ENCODE measurements at regions not wholly inside any gene's neighbourhood (a gene's known extent, or its start where the extent isn't known, plus 50 kb on each side); places are given as distances from the start of the nearest gene placed in this dataset.
"Not testable (repeated sequence)": the region's sequence is repeated elsewhere in the genome, so short reads cannot be mapped to it uniquely, and the experiment has no call there.

DNA sequence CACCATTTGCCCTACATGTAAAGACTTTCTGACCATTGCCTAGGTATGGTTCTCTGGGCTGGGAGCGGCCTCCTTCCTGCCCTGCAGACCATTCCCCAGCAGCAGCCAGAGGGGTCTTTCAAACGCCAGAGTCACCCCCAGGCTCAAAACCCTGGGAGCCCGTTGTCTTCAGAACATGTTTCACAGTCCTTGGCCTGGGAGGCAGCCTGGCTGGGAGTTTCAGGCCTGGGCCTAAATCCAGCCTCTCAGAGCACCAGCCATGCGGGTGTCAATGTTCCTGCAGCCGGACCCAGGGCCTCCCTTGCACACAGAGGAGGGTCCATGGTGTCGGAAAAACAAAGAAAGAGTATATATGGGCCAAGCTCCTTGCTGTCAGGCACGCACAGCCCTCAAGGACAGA, 145.2 kb upstream of the FOXD4L5 start:
- Histone ChIP-seq H3K9me3 (no peaks in the 10 kb centered on the region), H3K4me1 (ENCODE audit: control insufficient read depth in 1 of 2, insufficient read depth in 2 of 2, low read depth in 1 of 2, low read length in 1 of 2) (no peaks in the 10 kb centered on the region), H2AFZ (ENCODE audit: low read depth) (no peak overlapping the region), H3K27ac (ENCODE audit: low read depth in 2 of 2, low read length in 1 of 2) (no peak overlapping the region), H3K79me2 (ENCODE audit: insufficient read depth) (no peaks in the 10 kb centered on the region), H3K27me3 (ENCODE audit: insufficient read depth) (no peaks in the 10 kb centered on the region), H4K20me1 (ENCODE audit: insufficient read depth) (no peaks in the 10 kb centered on the region), H3K9me2 (no peaks in the 10 kb centered on the region), H3K4me2 (no peak overlapping the region), H3K9ac (no peak overlapping the region), H3F3A (replicated peaks; ENCODE audit: insufficient read depth) (peaks cover 8% of the 10 kb centered on the region), H3K4me3 (ENCODE audit: low read depth in 2 of 2, low read length in 1 of 2) (no peak overlapping the region), H3K36me3 (replicated peaks in 1 of 2; ENCODE audit: control insufficient read depth in 1 of 2, insufficient read depth in 2 of 2, low read length in 1 of 2) (no peaks in the 10 kb centered on the region)
- CTCF ChIA-PET, result no interaction called here
- TF ChIP-seq NFIC (IDR thresholded peaks at IDR 0.05; ENCODE audit: borderline replicate concordance) (no peak), FOXM1 (IDR thresholded peaks at IDR 0.05; ENCODE audit: low read depth) (no peak), EZH2phosphoT487 (IDR thresholded peaks at IDR 0.05; ENCODE audit: borderline replicate concordance, low read depth) (no peak), SMC3 (IDR thresholded peaks at IDR 0.05; ENCODE audit: low read depth, low read length) (no peak), MEF2A (IDR thresholded peaks at IDR 0.05; ENCODE audit: borderline replicate concordance, low read depth) (no peak), CHD2 (IDR thresholded peaks at IDR 0.05; ENCODE audit: low read length, partially characterized antibody) (no peak), RAD21 (IDR thresholded peaks at IDR 0.05; ENCODE audit: low read length) (no peak), RXRA (IDR thresholded peaks at IDR 0.05; ENCODE audit: borderline replicate concordance, low read depth) (no peak), NRF1 (IDR thresholded peaks at IDR 0.05; ENCODE audit: low read depth, low read length) (no peak), GATA2 (CRISPR knock-in tag; IDR thresholded peaks at IDR 0.05) (no peak), GABPA (IDR thresholded peaks at IDR 0.05; ENCODE audit: low read depth) (no peak), TEAD4 (IDR thresholded peaks at IDR 0.05; ENCODE audit: borderline replicate concordance, insufficient read depth) (no peak), POLR2AphosphoS5 (IDR thresholded peaks at IDR 0.05; ENCODE audit: low read depth, low read length) (no peak), JUND (IDR thresholded peaks at IDR 0.05) (no peak), MXI1 (IDR thresholded peaks at IDR 0.05; ENCODE audit: low read depth, low read length) (no peak), RCOR1 (IDR thresholded peaks at IDR 0.05; ENCODE audit: low read length) (no peak)
- TF ChIP-seq, protein P1, sequence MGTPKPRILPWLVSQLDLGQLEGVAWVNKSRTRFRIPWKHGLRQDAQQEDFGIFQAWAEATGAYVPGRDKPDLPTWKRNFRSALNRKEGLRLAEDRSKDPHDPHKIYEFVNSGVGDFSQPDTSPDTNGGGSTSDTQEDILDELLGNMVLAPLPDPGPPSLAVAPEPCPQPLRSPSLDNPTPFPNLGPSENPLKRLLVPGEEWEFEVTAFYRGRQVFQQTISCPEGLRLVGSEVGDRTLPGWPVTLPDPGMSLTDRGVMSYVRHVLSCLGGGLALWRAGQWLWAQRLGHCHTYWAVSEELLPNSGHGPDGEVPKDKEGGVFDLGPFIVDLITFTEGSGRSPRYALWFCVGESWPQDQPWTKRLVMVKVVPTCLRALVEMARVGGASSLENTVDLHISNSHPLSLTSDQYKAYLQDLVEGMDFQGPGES (IDR thresholded peaks at IDR 0.05; ENCODE audit: low read depth, low read length), result no peak
- DNase-seq, result no peak
- POLR2A ChIA-PET, result no interaction called here
- 10% methylated on average over 6 of the region's 7 CpGs for WGBS (ENCODE audit: low lambda C conversion rate)

DNA sequence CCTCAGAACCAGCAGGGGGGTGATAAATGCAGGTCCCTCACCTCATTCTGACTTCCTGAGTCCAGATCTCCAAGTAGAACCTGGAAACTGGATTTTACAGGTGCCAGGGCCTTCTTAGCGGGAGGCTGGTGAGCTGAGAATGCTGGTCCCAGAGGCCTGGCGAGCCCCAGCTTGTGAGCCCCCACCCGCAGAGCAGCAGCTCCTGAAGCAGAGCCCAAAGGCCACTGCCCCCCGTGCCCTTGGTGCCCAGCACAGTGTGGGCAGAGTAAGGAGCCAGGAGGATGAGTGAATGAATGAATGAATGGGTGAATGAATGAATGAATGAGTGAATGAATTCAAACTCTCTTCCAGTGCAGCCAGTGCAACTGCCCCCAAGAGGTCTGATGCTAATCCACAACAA, 142.4 kb upstream of the FOXD4L5 start:
- H3K9me2 ChIP-seq; CTCF ChIA-PET; DNase-seq; H3F3A ChIP-seq (replicated peaks; ENCODE audit: insufficient read depth); H3K4me2 ChIP-seq; H3K27ac ChIP-seq (ENCODE audit: low read depth in 2 of 2, low read length in 1 of 2); H3K79me2 ChIP-seq (ENCODE audit: insufficient read depth); H3K36me3 ChIP-seq (replicated peaks in 1 of 2; ENCODE audit: control insufficient read depth in 1 of 2, insufficient read depth in 2 of 2, low read length in 1 of 2); H3K9ac ChIP-seq; H3K9me3 ChIP-seq; H3K27me3 ChIP-seq (ENCODE audit: insufficient read depth); H4K20me1 ChIP-seq (ENCODE audit: insufficient read depth); H2AFZ ChIP-seq (ENCODE audit: low read depth); H3K4me1 ChIP-seq (ENCODE audit: control insufficient read depth in 1 of 2, insufficient read depth in 2 of 2, low read depth in 1 of 2, low read length in 1 of 2); POLR2A ChIA-PET; H3K4me3 ChIP-seq (ENCODE audit: low read depth in 2 of 2, low read length in 1 of 2): not testable (repeated sequence)
- 13% methylated on average over 3 of the region's 4 CpGs for WGBS (ENCODE audit: low lambda C conversion rate)

DNA sequence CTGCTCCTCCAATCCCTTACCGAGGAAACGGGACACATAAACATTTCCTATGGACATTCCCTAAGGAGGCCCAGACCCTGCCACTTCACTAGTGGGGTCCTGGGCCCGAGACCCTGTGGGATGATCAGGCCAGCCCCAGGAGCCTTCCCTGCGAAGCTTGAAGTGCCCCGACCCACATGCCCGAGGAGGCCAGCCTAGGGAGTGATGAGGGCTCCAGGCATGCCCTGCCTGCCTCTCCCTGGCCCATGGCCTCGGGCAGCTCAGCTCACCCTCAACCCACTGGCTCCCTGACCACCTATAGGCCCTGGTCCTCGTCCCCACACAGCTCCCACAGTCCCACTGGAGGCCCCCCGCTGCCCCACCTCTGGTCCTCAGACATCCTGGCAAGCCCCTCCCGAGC, 141.8 kb upstream of the FOXD4L5 start:
- H3K9me3 ChIP-seq; H3K27ac ChIP-seq (ENCODE audit: low read depth in 2 of 2, low read length in 1 of 2); H3F3A ChIP-seq (replicated peaks; ENCODE audit: insufficient read depth); H4K20me1 ChIP-seq (ENCODE audit: insufficient read depth); H2AFZ ChIP-seq (ENCODE audit: low read depth); H3K9me2 ChIP-seq; H3K4me2 ChIP-seq; CTCF ChIA-PET; H3K36me3 ChIP-seq (replicated peaks in 1 of 2; ENCODE audit: control insufficient read depth in 1 of 2, insufficient read depth in 2 of 2, low read length in 1 of 2); H3K4me1 ChIP-seq (ENCODE audit: control insufficient read depth in 1 of 2, insufficient read depth in 2 of 2, low read depth in 1 of 2, low read length in 1 of 2); H3K27me3 ChIP-seq (ENCODE audit: insufficient read depth); H3K4me3 ChIP-seq (ENCODE audit: low read depth in 2 of 2, low read length in 1 of 2); DNase-seq; H3K79me2 ChIP-seq (ENCODE audit: insufficient read depth); H3K9ac ChIP-seq; POLR2A ChIA-PET: not testable (repeated sequence)
- WGBS (ENCODE audit: low lambda C conversion rate), result 10% methylated on average over 2 of the region's 10 CpGs

All from SK-N-SH (cell line).